AG04450 (cell line): ENCODE measurements at regions not wholly inside any gene's neighbourhood (a gene's known extent, or its start where the extent isn't known, plus 50 kb on each side); places are given as distances from the start of the nearest gene placed in this dataset.

Experiments used
- CTCF ChIA-PET: fragments of 300-600, 350-600 bp; formaldehyde crosslinking; extraction: SDS; loops from one replicate; lab custom pipeline; 2022; ENCODE audit warnings: antibody characterized with exemption, inconsistent platforms; lab: Charles Lee
- POLR2A ChIA-PET: fragments of 350-600 bp; formaldehyde crosslinking; extraction: SDS; loops from one replicate; lab custom pipeline; 2021; ENCODE audit warnings: antibody characterized with exemption, inconsistent platforms; lab: Yijun Ruan, JAX
- DNase-seq: peaks from one replicate; pipeline ENCODE4 v3.0.0-alpha.2; 2011; ENCODE audit warnings: low read depth, low spot score
- H3K27ac ChIP-seq: one replicate; pipeline ENCODE4 v1.5.1; 2012; ENCODE audit warnings: low read depth, low read length, control low read depth
- H3K27me3 ChIP-seq: one replicate; pipeline ENCODE4 v1.6.0; 2012; ENCODE audit warnings: low read length; ENCODE audit not compliant: control insufficient read depth, insufficient read depth
- H3K4me3 ChIP-seq: 2 replicates; pipeline ENCODE4 v1.5.1; 2011; ENCODE audit warnings: mild to moderate bottlenecking, low read depth, low read length, control low read depth
- H3K9me3 ChIP-seq: 2 replicates; pipeline ENCODE4 v1.5.1; 2012; ENCODE audit warnings: low read length; ENCODE audit not compliant: control insufficient read depth, insufficient read depth
- TF ChIP-seq, protein P1 (sequence below): IDR thresholded peaks from 2 replicates; pipeline ENCODE4 v1.5.1; 2011; ENCODE audit warnings: low read depth, low read length, control low read depth, inconsistent platforms

DNA sequence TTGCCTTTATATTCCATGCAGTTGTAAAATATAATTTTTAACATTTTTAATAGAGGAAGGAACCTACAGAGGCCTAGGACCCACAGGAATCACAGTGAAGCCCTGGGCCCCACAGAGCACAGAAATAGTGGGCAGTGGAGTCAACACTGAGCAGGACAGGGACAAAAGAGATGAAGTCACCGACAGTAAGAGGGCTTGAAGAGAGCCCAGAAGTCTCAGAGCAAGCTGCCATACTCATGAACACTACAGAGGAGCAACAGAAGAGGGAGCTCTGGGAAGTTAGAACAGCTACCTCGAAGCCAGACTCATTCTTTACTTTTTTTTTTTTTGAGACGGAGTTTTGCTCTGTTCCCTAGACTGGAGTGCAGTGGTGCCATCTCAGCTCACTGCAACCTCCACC lies 149.3 kb upstream of the TENM3 start:
- POLR2A ChIA-PET = no interaction called here
- no peak for DNase-seq
- CTCF ChIA-PET = no interaction called here
- Histone ChIP-seq H3K9me3 (no peaks in the 10 kb centered on the region; the same call in 1 of the 2 replicates), H3K4me3 (no peak overlapping the region), H3K27ac (no peak overlapping the region), H3K27me3 (no peaks in the 10 kb centered on the region)
- TF ChIP-seq, protein P1, sequence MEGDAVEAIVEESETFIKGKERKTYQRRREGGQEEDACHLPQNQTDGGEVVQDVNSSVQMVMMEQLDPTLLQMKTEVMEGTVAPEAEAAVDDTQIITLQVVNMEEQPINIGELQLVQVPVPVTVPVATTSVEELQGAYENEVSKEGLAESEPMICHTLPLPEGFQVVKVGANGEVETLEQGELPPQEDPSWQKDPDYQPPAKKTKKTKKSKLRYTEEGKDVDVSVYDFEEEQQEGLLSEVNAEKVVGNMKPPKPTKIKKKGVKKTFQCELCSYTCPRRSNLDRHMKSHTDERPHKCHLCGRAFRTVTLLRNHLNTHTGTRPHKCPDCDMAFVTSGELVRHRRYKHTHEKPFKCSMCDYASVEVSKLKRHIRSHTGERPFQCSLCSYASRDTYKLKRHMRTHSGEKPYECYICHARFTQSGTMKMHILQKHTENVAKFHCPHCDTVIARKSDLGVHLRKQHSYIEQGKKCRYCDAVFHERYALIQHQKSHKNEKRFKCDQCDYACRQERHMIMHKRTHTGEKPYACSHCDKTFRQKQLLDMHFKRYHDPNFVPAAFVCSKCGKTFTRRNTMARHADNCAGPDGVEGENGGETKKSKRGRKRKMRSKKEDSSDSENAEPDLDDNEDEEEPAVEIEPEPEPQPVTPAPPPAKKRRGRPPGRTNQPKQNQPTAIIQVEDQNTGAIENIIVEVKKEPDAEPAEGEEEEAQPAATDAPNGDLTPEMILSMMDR = no peak

DNA sequence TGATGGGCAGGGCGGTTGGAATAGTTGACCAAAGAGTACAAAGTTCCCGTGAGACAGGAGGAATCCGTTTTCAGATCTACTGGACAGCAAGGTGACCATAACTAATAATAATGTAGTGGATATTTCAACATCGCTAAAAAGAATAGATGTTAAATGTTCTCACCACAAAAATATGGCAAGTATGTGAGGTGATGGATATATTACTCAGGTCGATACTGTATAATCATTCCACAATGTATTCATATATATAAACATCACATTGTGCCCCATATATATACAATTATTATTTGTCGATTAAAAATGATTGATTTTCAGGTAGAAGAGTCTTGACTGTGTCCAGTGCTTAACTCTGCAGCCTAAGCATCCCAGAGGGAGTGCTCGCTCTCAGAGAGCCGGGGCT lies 141.6 kb upstream of the TENM3 start:
- Histone ChIP-seq H3K4me3 (no peak overlapping the region), H3K9me3 (no peaks in the 10 kb centered on the region), H3K27me3 (no peaks in the 10 kb centered on the region), H3K27ac (no peak overlapping the region)
- TF ChIP-seq, protein P1 = no peak
- ChIA-PET CTCF (no interaction called here), POLR2A (no interaction called here)
- DNase-seq = no peak

DNA sequence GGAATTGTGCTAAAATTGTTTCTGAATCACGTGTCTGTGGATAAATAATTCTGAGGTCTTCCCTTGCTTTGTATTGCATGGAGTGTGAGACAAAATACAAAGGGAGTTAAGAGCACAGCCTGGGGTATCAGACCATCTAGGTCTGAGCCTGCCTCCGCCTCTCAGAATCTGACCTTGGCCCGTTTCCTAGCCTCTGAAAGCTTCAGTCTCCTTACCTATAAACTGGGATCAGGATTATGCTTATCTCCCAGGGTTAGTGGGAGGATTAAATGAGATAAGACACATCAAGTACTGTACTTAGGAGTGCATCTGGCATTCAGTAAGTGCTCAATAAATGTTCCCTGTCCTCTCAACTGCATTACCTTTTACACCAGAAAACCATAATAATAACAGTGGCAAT lies 140.6 kb upstream of the TENM3 start:
- Histone ChIP-seq H3K9me3 (no peaks in the 10 kb centered on the region), H3K27ac (no peak overlapping the region), H3K27me3 (no peaks in the 10 kb centered on the region), H3K4me3 (no peak overlapping the region)
- ChIA-PET POLR2A (no interaction called here), CTCF (no interaction called here)
- TF ChIP-seq, protein P1 = no peak
- DNase-seq = no peak

DNA sequence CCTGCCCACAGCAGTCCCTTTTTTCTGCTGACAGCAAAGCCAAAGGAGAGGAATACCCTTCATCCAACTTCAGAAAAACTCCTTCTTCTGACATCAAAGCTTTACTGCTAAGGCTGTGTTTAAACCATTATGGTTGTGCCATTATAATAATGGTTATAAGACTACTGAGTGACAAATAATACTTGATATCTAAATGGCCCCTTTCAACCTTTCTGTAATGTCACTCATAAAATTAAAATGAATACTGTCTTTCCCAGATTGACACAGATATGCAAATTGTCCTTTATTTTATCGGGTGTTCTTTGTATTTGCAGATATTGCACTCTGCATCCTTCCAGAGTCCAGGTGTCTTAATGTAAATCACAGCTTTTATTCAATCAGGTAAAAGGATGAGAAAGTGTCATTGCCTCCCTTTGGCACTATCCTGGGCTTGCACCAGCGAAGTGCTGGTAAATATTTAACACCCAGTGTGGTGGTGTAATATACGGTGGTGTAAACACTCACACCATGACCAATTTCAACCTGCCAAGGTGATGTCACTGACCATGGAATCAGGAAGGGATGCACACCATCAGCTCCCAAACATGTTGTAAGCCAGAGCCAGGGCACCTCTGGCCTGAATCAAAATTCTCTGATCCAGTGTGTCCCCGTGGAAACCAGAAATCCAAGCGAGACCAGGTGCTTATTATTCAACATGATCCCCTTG lies 139.4 kb upstream of the TENM3 start:
- CTCF ChIA-PET = interaction anchor here (0.6 to 0.7 kb wide), 2 partner anchors 81 to 702 kb away, joined by 3 to 4 read pairs; no protein-coding TSS in a partner anchor

DNA sequence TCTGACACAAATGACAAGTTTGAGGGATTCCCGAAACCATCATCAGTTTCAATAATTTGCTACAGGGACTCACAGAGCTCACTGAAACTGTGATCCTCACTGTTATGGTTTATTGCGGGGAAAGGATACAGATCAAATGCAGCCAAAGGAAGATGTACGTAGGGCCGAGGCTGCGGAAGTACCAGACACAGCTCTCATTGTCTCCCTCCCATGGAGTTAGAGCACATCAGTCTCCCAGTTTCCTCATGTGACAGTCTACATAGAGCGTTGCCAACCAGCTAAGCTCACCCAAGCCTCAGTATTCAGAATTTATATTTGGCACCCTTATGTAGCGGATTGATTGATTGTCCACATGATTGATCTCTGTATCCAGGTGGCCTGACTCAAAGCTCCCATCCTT lies 137.8 kb upstream of the TENM3 start:
- H3K27ac ChIP-seq = no peak overlapping the region
- no peak for DNase-seq
- H3K9me3 ChIP-seq = no peaks in the 10 kb centered on the region
- ChIA-PET CTCF (interaction anchor here (1.0 kb wide), 1 partner anchor 20 kb away, joined by 3 read pairs; no protein-coding TSS in a partner anchor), POLR2A (no interaction called here)
- H3K27me3 ChIP-seq = no peaks in the 10 kb centered on the region
- TF ChIP-seq, protein P1 = no peak
- no peak overlapping the region for H3K4me3 ChIP-seq

More for the DNA sequence above, 139.4 kb upstream of the TENM3 start:
- Histone ChIP-seq H3K27ac (no peak overlapping the region), H3K9me3 (no peaks in the 10 kb centered on the region), H3K4me3 (no peak overlapping the region), H3K27me3 (no peaks in the 10 kb centered on the region)
- TF ChIP-seq, protein P1 = no peak
- POLR2A ChIA-PET = no interaction called here
- DNase-seq = no peak
